GM23248 (cell line): ENCODE measurements at regions not wholly inside any gene's neighbourhood (a gene's known extent, or its start where the extent isn't known, plus 50 kb on each side); places are given as distances from the start of the nearest gene placed in this dataset.

Source experiments
- DNase-seq: peaks from one replicate; pipeline ENCODE4 v3.0.0-alpha.2; 2015
- H2AFZ ChIP-seq: fragments of 200-600 bp; sonication (generic); 2 replicates; pipeline ENCODE4 v1.6.1; 2016; ENCODE audit warnings: antibody characterized with exemption
- H3F3A ChIP-seq: fragments of 200-600 bp; sonication (generic); 2 replicates; pipeline ENCODE4 v1.6.1; 2016; ENCODE audit warnings: mild to moderate bottlenecking, antibody characterized with exemption, mixed run types; ENCODE audit not compliant: insufficient read depth
- H3K27ac ChIP-seq: fragments of 200-600 bp; sonication (generic); 2 replicates; pipeline ENCODE4 v1.5.1; 2016; ENCODE audit warnings: mild to moderate bottlenecking
- H3K27me3 ChIP-seq: fragments of 200-600 bp; sonication (generic); replicated peaks from 2 replicates; pipeline ENCODE4 v1.6.1; 2016; ENCODE audit warnings: mild to moderate bottlenecking; ENCODE audit not compliant: insufficient read depth
- H3K36me3 ChIP-seq: fragments of 200-600 bp; sonication (generic); 2 replicates; pipeline ENCODE4 v1.6.1; 2016; ENCODE audit warnings: low read depth, mild to moderate bottlenecking
- H3K4me1 ChIP-seq: fragments of 200-600 bp; sonication (generic); 2 replicates; pipeline ENCODE4 v1.6.1; 2016; ENCODE audit warnings: mild to moderate bottlenecking; ENCODE audit not compliant: insufficient read depth
- H3K4me2 ChIP-seq: fragments of 200-600 bp; sonication (generic); one replicate; pipeline ENCODE4 v1.6.1; 2016; ENCODE audit warnings: mild to moderate bottlenecking; ENCODE audit not compliant: unreplicated experiment
- H3K4me3 ChIP-seq: fragments of 200-600 bp; sonication (generic); 2 replicates; pipeline ENCODE4 v1.5.1; 2016; ENCODE audit warnings: mild to moderate bottlenecking
- H3K79me2 ChIP-seq: fragments of 200-600 bp; sonication (generic); 2 replicates; pipeline ENCODE4 v1.6.1; 2016; ENCODE audit warnings: mild to moderate bottlenecking; ENCODE audit not compliant: insufficient read depth
- H3K9ac ChIP-seq: fragments of 200-600 bp; sonication (generic); 2 replicates; pipeline ENCODE4 v1.6.1; 2016; ENCODE audit warnings: mild to moderate bottlenecking
- H3K9me2 ChIP-seq: fragments of 200-600 bp; sonication (generic); 2 replicates; pipeline ENCODE4 v1.6.1; 2016; ENCODE audit warnings: mixed run types, mild to moderate bottlenecking, moderate library complexity; ENCODE audit not compliant: insufficient read depth
- H3K9me3 ChIP-seq: fragments of 200-600 bp; sonication (generic); one replicate; pipeline ENCODE4 v1.6.1; 2017; ENCODE audit warnings: low read depth
- H4K20me1 ChIP-seq: fragments of 200-600 bp; sonication (generic); 2 replicates; pipeline ENCODE4 v1.6.0; 2016; ENCODE audit not compliant: insufficient read depth
- EZH2 ChIP-seq: fragments of 200-600 bp; sonication (generic); IDR thresholded peaks from 2 replicates; pipeline ENCODE4 v1.6.1; 2018; ENCODE audit warnings: antibody characterized with exemption, mild to moderate bottlenecking; ENCODE audit not compliant: insufficient read depth, poor library complexity, severe bottlenecking
- EZH2phosphoT487 ChIP-seq: fragments of 200-600 bp; sonication (generic); IDR thresholded peaks from 2 replicates; pipeline ENCODE4 v1.6.1; 2018; ENCODE audit warnings: antibody characterized with exemption, moderate library complexity, mild to moderate bottlenecking, low read depth; ENCODE audit not compliant: insufficient read depth
- WGBS, 2 experiments: methylation state at CpG; one replicate each; pipeline ENCODE4 v1.1.6; 2015 to 2017; ENCODE audit warnings: low lambda C conversion rate in 2 of 2, low coverage in 1 of 2; ENCODE audit errors: missing lambda C conversion rate in 2 of 2; 5-methylcytosine and 5-hydroxymethylcytosine counted together
- in situ Hi-C: fragments of 300-500 bp; cut with MboI; formaldehyde crosslinking; loops from 2 replicates; pipeline ENCODE4 v1.15.0; 2020

DNA sequence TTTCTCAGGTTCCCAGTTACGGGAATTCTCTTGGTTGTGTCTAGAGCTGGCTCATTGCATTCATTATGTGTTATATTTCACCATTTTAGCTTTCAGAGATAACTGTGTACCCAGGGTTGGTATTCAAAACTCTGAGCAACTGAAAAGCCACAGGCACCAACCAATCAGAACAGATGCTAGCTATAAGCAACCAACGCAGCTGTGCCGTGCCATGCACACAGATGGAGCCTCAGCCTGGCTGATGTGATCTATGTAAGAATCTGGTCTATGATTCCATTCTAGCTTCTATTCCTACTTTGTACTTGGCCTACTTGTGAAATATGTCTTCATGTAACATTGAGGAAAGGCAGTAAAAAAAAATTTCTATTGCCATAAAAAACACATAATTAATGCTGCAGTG is 95.0 kb upstream of the CCDC80 start:
- Histone ChIP-seq H3K4me1 (peaks cover 36% of the 10 kb centered on the region), H3K4me2 (no peak overlapping the region), H3K4me3 (no peak overlapping the region), H3K27me3 (no peaks in the 10 kb centered on the region), H3K27ac (no peak overlapping the region), H3K79me2 (no peaks in the 10 kb centered on the region), H3K9ac (no peak overlapping the region), H3K9me3 (no peaks in the 10 kb centered on the region), H2AFZ (0 out of 2 replicates have a peak overlapping the region, but pooled peaks have one; percentile 34), H3F3A (peaks cover 13% of the 10 kb centered on the region; the same call in 1 of the 2 replicates), H3K36me3 (no peaks in the 10 kb centered on the region), H3K9me2 (no peaks in the 10 kb centered on the region), H4K20me1 (no peaks in the 10 kb centered on the region)
- TF ChIP-seq EZH2phosphoT487 (no peak), EZH2 (no peak)
- no peak for DNase-seq
- WGBS, 2 experiments, result 88 to 93% methylated on average over 3 of the region's 3 CpGs
- in situ Hi-C loops, result loop anchor here (10.0 kb wide), 1 partner anchor 239 kb away; the partner anchor contains the start of gene CD200R1

DNA sequence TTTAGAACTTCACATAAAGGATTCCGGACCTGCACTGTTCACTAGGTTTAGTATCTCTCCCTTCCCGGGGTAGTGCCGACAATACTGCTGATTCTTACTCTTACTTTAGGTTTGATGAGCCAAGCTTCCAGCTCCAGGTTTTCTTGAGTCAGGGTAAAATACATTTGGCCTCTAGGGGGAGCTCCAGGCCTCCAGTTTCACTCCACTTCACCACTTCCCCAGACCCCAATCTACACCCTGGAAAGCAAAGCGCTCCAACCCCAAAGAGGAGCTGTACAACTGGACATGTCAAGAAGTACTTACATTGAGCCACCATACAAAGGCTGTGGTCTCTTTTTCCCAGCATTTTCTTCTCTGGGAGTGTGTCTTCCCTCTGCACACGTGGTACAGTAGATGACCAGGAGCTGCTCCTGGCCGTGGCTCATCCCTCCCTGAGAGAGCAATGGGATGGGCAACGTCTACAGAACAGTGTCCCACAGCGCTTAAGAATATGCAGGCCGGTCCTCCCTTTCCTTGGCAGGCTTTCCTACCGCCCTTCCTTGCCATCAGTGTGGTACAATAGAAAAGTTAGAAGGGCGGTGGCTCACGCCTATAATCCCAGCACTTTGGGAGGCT is 93.9 kb upstream of the CCDC80 start:
- Histone ChIP-seq H4K20me1 (no peaks in the 10 kb centered on the region), H3K9me3 (no peaks in the 10 kb centered on the region), H3K9ac (peak overlapping the region; percentile 13; the same call in 1 of the 2 replicates), H3K79me2 (no peaks in the 10 kb centered on the region), H3K4me3 (no peak overlapping the region), H3K27me3 (no peaks in the 10 kb centered on the region), H3F3A (peaks cover 12% of the 10 kb centered on the region; the same call in 1 of the 2 replicates), H3K9me2 (no peaks in the 10 kb centered on the region), H3K36me3 (no peaks in the 10 kb centered on the region), H3K4me2 (no peak overlapping the region), H3K27ac (no peak overlapping the region), H2AFZ (0 out of 2 replicates have a peak overlapping the region, but pooled peaks have one; percentile 35), H3K4me1 (peaks cover 36% of the 10 kb centered on the region)
- WGBS, 2 experiments, result 69 to 73% methylated on average over 12 of the region's 12 CpGs
- peak; percentile 74 for DNase-seq
- TF ChIP-seq EZH2, result no peak
- TF ChIP-seq EZH2phosphoT487, result no peak
- in situ Hi-C loops, result loop anchor here (10.0 kb wide), 1 partner anchor 240 kb away; the partner anchor contains the start of gene CD200R1

DNA sequence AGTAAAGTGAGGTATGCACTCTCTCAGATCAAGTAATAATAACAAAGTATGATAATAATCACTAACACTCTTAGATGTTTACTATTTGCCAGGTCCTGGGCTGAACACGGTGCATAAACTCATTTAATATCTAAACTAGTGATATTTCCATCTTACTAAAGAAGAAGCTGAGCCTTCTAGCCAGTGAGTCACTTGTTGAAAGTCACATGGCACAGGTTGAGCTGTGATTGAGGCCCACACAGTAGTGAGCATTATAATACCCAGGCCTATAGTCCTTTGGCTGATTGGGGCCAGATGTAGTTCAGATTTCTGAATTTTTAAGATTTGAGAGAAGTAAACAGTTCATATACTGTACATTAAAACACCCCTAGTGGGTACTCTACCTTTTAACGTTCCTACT is 93.2 kb upstream of the CCDC80 start:
- no peaks in the 10 kb centered on the region for H4K20me1 ChIP-seq
- in situ Hi-C loops, result loop anchor here (10.0 kb wide), 1 partner anchor 241 kb away; the partner anchor contains the start of gene CD200R1
- TF ChIP-seq EZH2phosphoT487, result no peak
- TF ChIP-seq EZH2, result no peak

GRCh38 chr3:112730210-112730609 is 89.3 kb upstream of the CCDC80 start:
- H3K36me3 ChIP-seq, result no peaks in the 10 kb centered on the region
- no peak overlapping the region for H3K4me2 ChIP-seq
- no peaks in the 10 kb centered on the region for H4K20me1 ChIP-seq
- DNase-seq, result peak; percentile 38
- H3K9ac ChIP-seq, result no peak overlapping the region
- no peaks in the 10 kb centered on the region for H3F3A ChIP-seq
- no peaks in the 10 kb centered on the region for H3K79me2 ChIP-seq
- H3K27me3 ChIP-seq, result no peaks in the 10 kb centered on the region
- H3K4me3 ChIP-seq, result no peak overlapping the region
- H3K4me1 ChIP-seq, result peaks cover 10% of the 10 kb centered on the region
- in situ Hi-C loops, result loop anchor here (10.0 kb wide), 1 partner anchor 245 kb away; the partner anchor contains the start of gene CD200R1
- H3K9me2 ChIP-seq, result no peaks in the 10 kb centered on the region
- no peak overlapping the region for H2AFZ ChIP-seq
- TF ChIP-seq EZH2 (no peak), EZH2phosphoT487 (no peak)
- H3K27ac ChIP-seq, result no peak overlapping the region
- H3K9me3 ChIP-seq, result no peaks in the 10 kb centered on the region

More for the DNA sequence above, 93.2 kb upstream of the CCDC80 start:
- Histone ChIP-seq H3K4me3 (no peak overlapping the region), H2AFZ (no peak overlapping the region), H3K9ac (peak overlapping the region; percentile 13; the same call in 1 of the 2 replicates), H3K9me2 (no peaks in the 10 kb centered on the region), H3K4me2 (no peak overlapping the region), H3F3A (peaks cover 7% of the 10 kb centered on the region; the same call in 1 of the 2 replicates), H3K27ac (no peak overlapping the region), H3K27me3 (no peaks in the 10 kb centered on the region), H3K79me2 (no peaks in the 10 kb centered on the region), H3K36me3 (no peaks in the 10 kb centered on the region), H3K9me3 (no peaks in the 10 kb centered on the region), H3K4me1 (peaks cover 29% of the 10 kb centered on the region)
- whole genome bisulfite sequencing, 2 experiments, result 90 to 96% methylated on average over 2 of the region's 2 CpGs
- peak; percentile 60 for DNase-seq
